Esophagus squamous epithelium (tissue), 5 donors: ENCODE measurements at regions not wholly inside any gene's neighbourhood (a gene's known extent, or its start where the extent isn't known, plus 50 kb on each side); places are given as distances from the start of the nearest gene placed in this dataset.
A peak's percentile ranks its signal among the peaks of the same experiment; 100 is the strongest.

Experiments
- DNase-seq: peaks from one replicate; lab custom pipeline; 2025; lab: John Stamatoyannopoulos, UW
- H3K27ac ChIP-seq, 4 donors: fragments of 200-600 bp; sonication (generic); one replicate each; pipeline ENCODE4 v1.5.1; 2016 to 2019; ENCODE audit warnings: mild to moderate bottlenecking in 1 of 4
- H3K27me3 ChIP-seq, 4 donors: fragments of 200-600 bp; sonication (generic); 1 replicate in 3 of 4; 2 replicates in 1 of 4; pipeline versions ENCODE4 v1.5.1 to v1.6.0; 2017 to 2021; ENCODE audit warnings: antibody characterized with exemption in 1 of 4
- H3K36me3 ChIP-seq, 3 donors: fragments of 200-600 bp; sonication (generic); one replicate each; pipeline ENCODE4 v1.5.1; 2016 to 2019
- H3K4me1 ChIP-seq, 3 donors: fragments of 200-600 bp; sonication (generic); one replicate each; pipeline ENCODE4 v1.5.1; 2017 to 2019
- H3K4me3 ChIP-seq, 4 donors: fragments of 200-600 bp; sonication (generic); 1 replicate in 3 of 4; 2 replicates in 1 of 4; pipeline ENCODE4 v1.5.1; 2016 to 2019; ENCODE audit warnings: mild to moderate bottlenecking in 2 of 4, moderate library complexity in 1 of 4
- H3K9me3 ChIP-seq, 3 donors: fragments of 200-600 bp; sonication (generic); one replicate each; pipeline ENCODE4 v1.5.1; 2016 to 2019
- CTCF ChIP-seq, 6 experiments: fragments of 450-650 bp in 4 of 6; fragments of 200-600 bp in 2 of 6; sonication (generic) in 2 of 6; IDR thresholded peaks; one replicate each; pipeline ENCODE4 v1.5.1; 2016 to 2019; ENCODE audit warnings: antibody characterized with exemption in 6 of 6, mild to moderate bottlenecking in 4 of 6, moderate library complexity in 4 of 6
- POLR2A ChIP-seq, 4 donors: fragments of 450-650 bp; IDR thresholded peaks; one replicate each; pipeline ENCODE4 v1.6.1; 2017; ENCODE audit warnings: antibody characterized with exemption in 4 of 4, mild to moderate bottlenecking in 4 of 4, moderate library complexity in 3 of 4
- WGBS, 2 donors: methylation state at CpG; one replicate each; pipeline ENCODE4 v1.1.5; 2018; 5-methylcytosine and 5-hydroxymethylcytosine counted together
- intact Hi-C: fragments of 100-400 bp; cut with DNase I; formaldehyde crosslinking; loops from one replicate; pipeline ENCODE4 v1.15.0; 2022
- donor health status: DM: yes; HTN: yes; CAD: no.

GRCh38 chr14:101457301-101457935 lies 103.9 kb upstream of the DIO3 start:
- no peaks in the 10 kb centered on the region for H3K36me3 ChIP-seq
- no peak overlapping the region for H3K27ac ChIP-seq
- no peak for DNase-seq
- H3K4me1 ChIP-seq: peaks cover 8 to 23% (median 11%) of the 10 kb centered on the region in 3 donors
- no peaks in the 10 kb centered on the region for H3K9me3 ChIP-seq
- 17 to 24% methylated on average over 3 to 8 of the region's 85 CpGs for WGBS, 2 donors
- H3K27me3 ChIP-seq: peaks cover 11 to 88% (median 19%) of the 10 kb centered on the region in 4 donors
- no peak overlapping the region for H3K4me3 ChIP-seq
- intact Hi-C loops: no loop called here
- TF ChIP-seq POLR2A (IDR thresholded peaks at IDR 0.05) (no peak), CTCF (IDR thresholded peaks at IDR 0.05) (no peak)

- no CpG with 5 or more reads among the region's 68 CpGs for WGBS, 2 donors
- Histone ChIP-seq H3K4me3 (peak overlapping the region in 3 of 4 donors; percentile 3 to 47 (median 32)), H3K4me1 (peaks cover 8 to 23% (median 11%) of the 10 kb centered on the region in 3 donors), H3K36me3 (no peaks in the 10 kb centered on the region), H3K27me3 (peaks cover 11 to 93% (median 19%) of the 10 kb centered on the region in 4 donors), H3K9me3 (no peaks in the 10 kb centered on the region), H3K27ac (no peak overlapping the region)
- TF ChIP-seq POLR2A (IDR thresholded peaks at IDR 0.05) (no peak), CTCF (IDR thresholded peaks at IDR 0.05) (no peak)
- intact Hi-C loops: no loop called here
- no peak for DNase-seq
Observed at GRCh38 chr14:101457936-101458740, 103.2 kb upstream of the DIO3 start.

GRCh38 chr14:101458741-101459550 lies 102.3 kb upstream of the DIO3 start:
- Histone ChIP-seq H3K36me3 (no peaks in the 10 kb centered on the region), H3K4me1 (peaks cover 8 to 23% (median 11%) of the 10 kb centered on the region in 3 donors), H3K27ac (no peak overlapping the region), H3K9me3 (no peaks in the 10 kb centered on the region), H3K4me3 (peak overlapping the region in 3 of 4 donors; percentile 3 to 47 (median 32)), H3K27me3 (peaks cover 11 to 87% (median 19%) of the 10 kb centered on the region in 4 donors)
- 0 to 17% methylated on average over 2 to 11 of the region's 92 CpGs for WGBS, 2 donors
- intact Hi-C loops: no loop called here
- TF ChIP-seq CTCF (IDR thresholded peaks at IDR 0.05) (no peak), POLR2A (IDR thresholded peaks at IDR 0.05) (no peak)
- DNase-seq: no peak

- WGBS, 2 donors: 31 to 37% methylated on average over 11 to 13 of the region's 14 CpGs
- H3K4me3 ChIP-seq: peak overlapping the region in 2 of 4 donors; percentile 32 to 47
- no peak for TF ChIP-seq POLR2A (IDR thresholded peaks at IDR 0.05)
- TF ChIP-seq CTCF (IDR thresholded peaks at IDR 0.05): no peak
Observed at GRCh38 chr14:101459551-101459900, 101.8 kb upstream of the DIO3 start.

More at GRCh38 chr14:101459551-101459900, 101.8 kb upstream of the DIO3 start:
- intact Hi-C loops: no loop called here
- no peak for DNase-seq
- Histone ChIP-seq H3K27me3 (peaks cover 11 to 86% (median 19%) of the 10 kb centered on the region in 4 donors), H3K9me3 (no peaks in the 10 kb centered on the region), H3K36me3 (no peaks in the 10 kb centered on the region), H3K27ac (no peak overlapping the region), H3K4me1 (peaks cover 8 to 23% (median 11%) of the 10 kb centered on the region in 3 donors)
